ENCODE measurements at regions not wholly inside any gene's neighbourhood (a gene's known extent, or its start where the extent isn't known, plus 50 kb on each side); places are given as distances from the start of the nearest gene placed in this dataset.

- TF ChIP-seq CC2D1A (CRISPR knock-in tag; IDR thresholded peaks at IDR 0.05), result no peak
- TF ChIP-seq EZH2 (conservative IDR thresholded peaks at IDR 0.05; ENCODE audit: low read depth, low read length), result no peak
- TF ChIP-seq CTCF (CRISPR knock-in tag; IDR thresholded peaks at IDR 0.05), result no peak
- no peak for TF ChIP-seq MLXIP (CRISPR knock-in tag; IDR thresholded peaks at IDR 0.05; ENCODE audit: borderline replicate concordance)
- TF ChIP-seq HNRNPK (IDR thresholded peaks at IDR 0.05; ENCODE audit: low read depth, low read length, poor library complexity, severe bottlenecking), result no peak
- no peak for TF ChIP-seq ZNF354B (CRISPR knock-in tag; IDR thresholded peaks at IDR 0.05)
- no peak for TF ChIP-seq NFIC (IDR thresholded peaks at IDR 0.05; ENCODE audit: low read length)
- no peak for TF ChIP-seq ZNF510 (CRISPR knock-in tag; IDR thresholded peaks at IDR 0.05; ENCODE audit: low read depth)
Observed at GRCh38 chrX:79281775-79282174, 85.4 kb downstream of the ITM2A start.

All from HepG2 (cell line).